GM19238 (cell line): ENCODE measurements at regions not wholly inside any gene's neighbourhood (a gene's known extent, or its start where the extent isn't known, plus 50 kb on each side); places are given as distances from the start of the nearest gene placed in this dataset.

Source experiments
- DNase-seq: peaks from one replicate; pipeline ENCODE4 v3.0.0; 2011; ENCODE audit warnings: low spot score; ENCODE audit not compliant: insufficient read length

- no peak for DNase-seq
Measured at GRCh38 chr1:229105109-229105508, 165.8 kb upstream of the RAB4A start.

GRCh38 chr1:229105822-229106525 is 164.9 kb upstream of the RAB4A start:
- no peak for DNase-seq

- no peak for DNase-seq
Measured at GRCh38 chr1:229106526-229107125, 164.3 kb upstream of the RAB4A start.

GRCh38 chr1:229107304-229107815 is 163.6 kb upstream of the RAB4A start:
- no peak for DNase-seq

- no peak for DNase-seq
Measured at GRCh38 chr1:229107972-229108371, 162.9 kb upstream of the RAB4A start.

GRCh38 chr1:229108598-229109201 is 162.2 kb upstream of the RAB4A start:
- no peak for DNase-seq

GRCh38 chr1:229109320-229109761 is 161.6 kb upstream of the RAB4A start:
- DNase-seq, result no peak

- DNase-seq, result no peak
Measured at GRCh38 chr1:229110986-229111385, 159.9 kb upstream of the RAB4A start.

GRCh38 chr1:229111703-229112319 is 159.1 kb upstream of the RAB4A start:
- no peak for DNase-seq

GRCh38 chr1:229112832-229113548 is 157.9 kb upstream of the RAB4A start:
- no peak for DNase-seq

- no peak for DNase-seq
Measured at GRCh38 chr1:229114315-229114714, 156.6 kb upstream of the RAB4A start.

- no peak for DNase-seq
Measured at GRCh38 chr1:229114850-229115365, 156.0 kb upstream of the RAB4A start.

GRCh38 chr1:229116114-229116513 is 154.8 kb upstream of the RAB4A start:
- no peak for DNase-seq

GRCh38 chr1:229117664-229118300 is 153.1 kb upstream of the RAB4A start:
- no peak for DNase-seq

- no peak for DNase-seq
Measured at GRCh38 chr1:229118477-229119061, 152.3 kb upstream of the RAB4A start.

GRCh38 chr1:229119161-229119560 is 151.8 kb upstream of the RAB4A start:
- no peak for DNase-seq

- DNase-seq, result no peak
Measured at GRCh38 chr1:229119876-229120275, 151.0 kb upstream of the RAB4A start.

GRCh38 chr1:229121845-229122436 is 149.0 kb upstream of the RAB4A start:
- no peak for DNase-seq

GRCh38 chr1:229122606-229123005 is 148.3 kb upstream of the RAB4A start:
- DNase-seq, result no peak

- DNase-seq, result no peak
Measured at GRCh38 chr1:229124116-229124515, 146.8 kb upstream of the RAB4A start.
